ENCODE measurements at regions not wholly inside any gene's neighbourhood (a gene's known extent, or its start where the extent isn't known, plus 50 kb on each side); places are given as distances from the start of the nearest gene placed in this dataset.

DNA sequence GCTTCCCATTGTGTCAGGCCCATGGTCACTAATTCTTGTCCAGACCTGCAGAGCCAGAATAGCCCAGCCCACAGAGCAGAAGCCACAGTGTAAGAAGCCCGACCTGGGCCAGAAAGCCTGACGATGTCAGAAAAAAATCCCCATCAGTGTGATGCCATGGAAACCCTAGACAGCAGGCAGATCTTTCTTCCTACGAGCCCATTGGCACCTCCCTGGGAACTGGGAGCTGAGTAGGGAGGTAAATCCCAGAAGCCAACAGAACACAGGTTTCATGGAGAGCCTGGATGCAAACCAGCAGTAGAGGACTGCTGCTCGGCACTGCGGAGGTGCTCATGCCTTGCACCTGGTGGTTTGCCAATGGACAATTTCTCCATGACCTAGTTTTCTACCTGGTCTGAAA lies 82.2 kb upstream of the SLC22A16 start:
- H3K9me3 ChIP-seq (ENCODE audit: control insufficient read depth, low read depth, low read length), result no peaks in the 10 kb centered on the region
- TF ChIP-seq, protein P1, sequence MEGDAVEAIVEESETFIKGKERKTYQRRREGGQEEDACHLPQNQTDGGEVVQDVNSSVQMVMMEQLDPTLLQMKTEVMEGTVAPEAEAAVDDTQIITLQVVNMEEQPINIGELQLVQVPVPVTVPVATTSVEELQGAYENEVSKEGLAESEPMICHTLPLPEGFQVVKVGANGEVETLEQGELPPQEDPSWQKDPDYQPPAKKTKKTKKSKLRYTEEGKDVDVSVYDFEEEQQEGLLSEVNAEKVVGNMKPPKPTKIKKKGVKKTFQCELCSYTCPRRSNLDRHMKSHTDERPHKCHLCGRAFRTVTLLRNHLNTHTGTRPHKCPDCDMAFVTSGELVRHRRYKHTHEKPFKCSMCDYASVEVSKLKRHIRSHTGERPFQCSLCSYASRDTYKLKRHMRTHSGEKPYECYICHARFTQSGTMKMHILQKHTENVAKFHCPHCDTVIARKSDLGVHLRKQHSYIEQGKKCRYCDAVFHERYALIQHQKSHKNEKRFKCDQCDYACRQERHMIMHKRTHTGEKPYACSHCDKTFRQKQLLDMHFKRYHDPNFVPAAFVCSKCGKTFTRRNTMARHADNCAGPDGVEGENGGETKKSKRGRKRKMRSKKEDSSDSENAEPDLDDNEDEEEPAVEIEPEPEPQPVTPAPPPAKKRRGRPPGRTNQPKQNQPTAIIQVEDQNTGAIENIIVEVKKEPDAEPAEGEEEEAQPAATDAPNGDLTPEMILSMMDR (optimal IDR thresholded peaks at IDR 0.05 in 1 of 3, IDR thresholded peaks at IDR 0.05 in 1 of 3, conservative IDR thresholded peaks at IDR 0.05 in 1 of 3; ENCODE audit: extremely low read depth in 1 of 3, insufficient read depth in 2 of 3, low read length in 3 of 3), result no peak
- no peak for TF ChIP-seq EZH2 (IDR thresholded peaks at IDR 0.05; ENCODE audit: low read length)
- H4K20me1 ChIP-seq (ENCODE audit: control insufficient read depth, extremely low read depth, insufficient read depth, low read length), result no peaks in the 10 kb centered on the region
- no peak overlapping the region for H3K27ac ChIP-seq (ENCODE audit: control insufficient read depth, insufficient read depth, low read length)
- no peaks in the 10 kb centered on the region for H3K4me1 ChIP-seq (ENCODE audit: control insufficient read depth, extremely low read depth, insufficient read depth, low read length)
- H3K27me3 ChIP-seq (ENCODE audit: control insufficient read depth, extremely low read depth, insufficient read depth, low read length), result no peaks in the 10 kb centered on the region
- H3K9ac ChIP-seq (ENCODE audit: control insufficient read depth, extremely low read depth, insufficient read depth, low read length), result no peak overlapping the region
- no peaks in the 10 kb centered on the region for H3K36me3 ChIP-seq (ENCODE audit: control insufficient read depth in 2 of 2, extremely low read depth in 1 of 2, insufficient read depth in 2 of 2, low read length in 2 of 2)
- no peak overlapping the region for H2AFZ ChIP-seq (ENCODE audit: control insufficient read depth, low read length)
- dilution Hi-C loops (cut with MboI; ENCODE audit: extremely low pct_ligation_motif_present, low sequenced_read_pairs), result no loop called here
- no peak overlapping the region for H3K4me3 ChIP-seq (ENCODE audit: control insufficient read depth in 2 of 3, extremely low read depth in 1 of 3, insufficient read depth in 2 of 3, low read depth in 1 of 3, low read length in 3 of 3)
- H3K9me1 ChIP-seq (ENCODE audit: control insufficient read depth, extremely low read depth, insufficient read depth, low read length), result no peaks in the 10 kb centered on the region
- FAIRE-seq (no peak), DNase-seq (ENCODE audit: low read depth, low spot score) (no peak)
- H3K4me2 ChIP-seq (ENCODE audit: control insufficient read depth, extremely low read depth, insufficient read depth, low read depth, low read length), result no peak overlapping the region
- H3K79me2 ChIP-seq (ENCODE audit: control insufficient read depth, insufficient read depth, low read length), result no peaks in the 10 kb centered on the region

DNA sequence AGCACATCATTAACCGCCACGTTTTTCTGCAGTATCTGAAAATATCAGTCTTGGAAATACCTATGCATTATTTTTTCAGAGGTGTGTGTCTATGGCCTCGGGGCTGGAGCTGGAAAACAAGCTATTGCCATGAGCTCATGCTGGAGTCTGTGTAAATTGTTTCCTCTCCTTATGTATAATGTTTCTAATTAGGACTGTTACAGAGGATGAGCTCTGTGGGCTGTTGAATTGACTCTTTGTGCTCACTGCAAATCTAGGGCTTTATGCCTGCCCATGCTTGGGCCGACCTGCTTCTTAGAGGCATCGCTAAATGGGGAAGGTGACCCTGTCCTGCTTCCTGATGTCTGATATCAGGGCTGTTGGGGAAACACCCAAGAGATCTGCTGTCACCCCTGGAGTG lies 80.8 kb upstream of the SLC22A16 start:
- no peak overlapping the region for H3K4me2 ChIP-seq (ENCODE audit: control insufficient read depth, extremely low read depth, insufficient read depth, low read depth, low read length)
- no peak overlapping the region for H3K27ac ChIP-seq (ENCODE audit: control insufficient read depth, insufficient read depth, low read length)
- H3K36me3 ChIP-seq (ENCODE audit: control insufficient read depth in 2 of 2, extremely low read depth in 1 of 2, insufficient read depth in 2 of 2, low read length in 2 of 2), result no peaks in the 10 kb centered on the region
- dilution Hi-C loops (cut with MboI; ENCODE audit: extremely low pct_ligation_motif_present, low sequenced_read_pairs), result no loop called here
- H3K4me1 ChIP-seq (ENCODE audit: control insufficient read depth, extremely low read depth, insufficient read depth, low read length), result no peaks in the 10 kb centered on the region
- DNase-seq (ENCODE audit: low read depth, low spot score) (no peak), FAIRE-seq (no peak)
- H2AFZ ChIP-seq (ENCODE audit: control insufficient read depth, low read length), result no peak overlapping the region
- no peaks in the 10 kb centered on the region for H3K9me3 ChIP-seq (ENCODE audit: control insufficient read depth, low read depth, low read length)
- H3K9me1 ChIP-seq (ENCODE audit: control insufficient read depth, extremely low read depth, insufficient read depth, low read length), result no peaks in the 10 kb centered on the region
- no peaks in the 10 kb centered on the region for H3K27me3 ChIP-seq (ENCODE audit: control insufficient read depth, extremely low read depth, insufficient read depth, low read length)
- TF ChIP-seq, protein P1 (optimal IDR thresholded peaks at IDR 0.05 in 1 of 3, IDR thresholded peaks at IDR 0.05 in 1 of 3, conservative IDR thresholded peaks at IDR 0.05 in 1 of 3; ENCODE audit: extremely low read depth in 1 of 3, insufficient read depth in 2 of 3, low read length in 3 of 3), result no peak
- no peak for TF ChIP-seq EZH2 (IDR thresholded peaks at IDR 0.05; ENCODE audit: low read length)
- H4K20me1 ChIP-seq (ENCODE audit: control insufficient read depth, extremely low read depth, insufficient read depth, low read length), result no peaks in the 10 kb centered on the region
- H3K9ac ChIP-seq (ENCODE audit: control insufficient read depth, extremely low read depth, insufficient read depth, low read length), result no peak overlapping the region
- H3K79me2 ChIP-seq (ENCODE audit: control insufficient read depth, insufficient read depth, low read length), result no peaks in the 10 kb centered on the region
- H3K4me3 ChIP-seq (ENCODE audit: control insufficient read depth in 2 of 3, extremely low read depth in 1 of 3, insufficient read depth in 2 of 3, low read depth in 1 of 3, low read length in 3 of 3), result no peak overlapping the region

Measured in keratinocyte (primary cell).